OCI-LY1 (cell line): ENCODE measurements at regions not wholly inside any gene's neighbourhood (a gene's known extent, or its start where the extent isn't known, plus 50 kb on each side); places are given as distances from the start of the nearest gene placed in this dataset.

Experiments
- EZH2 ChIP-seq: fragments of 200-600 bp; sonication (generic), shearing (Covaris generic); IDR thresholded peaks from 2 replicates; pipeline ENCODE4 v1.8.0; 2017; ENCODE audit warnings: borderline replicate concordance, mixed run types, mild to moderate bottlenecking, antibody characterized with exemption, low read length, moderate library complexity, mixed read lengths
- TF ChIP-seq, protein P1 (sequence below): fragments of 200-600 bp; sonication (generic), shearing (Covaris generic); IDR thresholded peaks from 2 replicates; pipeline ENCODE4 v1.5.1; 2017; ENCODE audit warnings: mild to moderate bottlenecking, antibody characterized with exemption, low read length, moderate library complexity, mixed read lengths

DNA sequence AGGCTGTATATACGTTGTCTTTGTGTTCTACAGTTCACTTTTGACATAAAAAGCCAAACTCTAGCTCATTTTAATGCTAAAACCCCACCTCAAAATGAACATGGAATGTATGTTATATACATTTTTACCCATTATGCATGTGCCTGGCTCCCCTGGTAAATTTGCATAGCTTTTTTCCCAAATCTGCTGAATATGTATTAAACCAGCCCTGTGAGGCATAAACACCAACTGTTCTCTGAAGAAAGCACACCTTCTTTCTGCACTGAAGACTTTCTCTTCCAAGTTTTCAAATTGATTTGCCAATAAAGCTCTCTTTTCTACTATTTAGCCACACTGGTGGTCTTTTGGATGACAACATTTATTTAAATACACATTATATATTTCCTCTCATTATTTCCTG lies 549.4 kb downstream of the TRIB2 start:
- TF ChIP-seq, protein P1, sequence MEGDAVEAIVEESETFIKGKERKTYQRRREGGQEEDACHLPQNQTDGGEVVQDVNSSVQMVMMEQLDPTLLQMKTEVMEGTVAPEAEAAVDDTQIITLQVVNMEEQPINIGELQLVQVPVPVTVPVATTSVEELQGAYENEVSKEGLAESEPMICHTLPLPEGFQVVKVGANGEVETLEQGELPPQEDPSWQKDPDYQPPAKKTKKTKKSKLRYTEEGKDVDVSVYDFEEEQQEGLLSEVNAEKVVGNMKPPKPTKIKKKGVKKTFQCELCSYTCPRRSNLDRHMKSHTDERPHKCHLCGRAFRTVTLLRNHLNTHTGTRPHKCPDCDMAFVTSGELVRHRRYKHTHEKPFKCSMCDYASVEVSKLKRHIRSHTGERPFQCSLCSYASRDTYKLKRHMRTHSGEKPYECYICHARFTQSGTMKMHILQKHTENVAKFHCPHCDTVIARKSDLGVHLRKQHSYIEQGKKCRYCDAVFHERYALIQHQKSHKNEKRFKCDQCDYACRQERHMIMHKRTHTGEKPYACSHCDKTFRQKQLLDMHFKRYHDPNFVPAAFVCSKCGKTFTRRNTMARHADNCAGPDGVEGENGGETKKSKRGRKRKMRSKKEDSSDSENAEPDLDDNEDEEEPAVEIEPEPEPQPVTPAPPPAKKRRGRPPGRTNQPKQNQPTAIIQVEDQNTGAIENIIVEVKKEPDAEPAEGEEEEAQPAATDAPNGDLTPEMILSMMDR = no peak
- TF ChIP-seq EZH2 = no peak
